ENCODE measurements at regions not wholly inside any gene's neighbourhood (a gene's known extent, or its start where the extent isn't known, plus 50 kb on each side); places are given as distances from the start of the nearest gene placed in this dataset.

DNA sequence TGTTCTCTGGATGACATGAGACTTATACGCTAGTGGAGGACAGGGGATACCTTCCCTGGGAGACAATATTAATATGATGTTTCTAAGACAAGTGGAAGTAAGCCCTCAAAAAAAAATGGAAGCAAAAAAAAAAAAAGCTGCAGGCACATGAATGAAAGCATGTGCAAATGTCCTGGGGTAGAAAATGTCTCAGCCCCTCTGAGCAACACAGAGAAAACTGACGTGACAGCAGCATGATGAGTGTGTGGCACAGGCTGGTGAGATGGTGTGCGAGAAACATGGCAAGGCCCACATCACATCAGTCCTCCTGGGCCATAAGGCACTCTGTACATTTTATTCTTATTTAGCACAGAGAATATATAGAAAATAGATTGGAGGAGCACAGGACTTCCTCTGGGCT is 254.7 kb upstream of the PFKP start:
- TF ChIP-seq, protein P1, sequence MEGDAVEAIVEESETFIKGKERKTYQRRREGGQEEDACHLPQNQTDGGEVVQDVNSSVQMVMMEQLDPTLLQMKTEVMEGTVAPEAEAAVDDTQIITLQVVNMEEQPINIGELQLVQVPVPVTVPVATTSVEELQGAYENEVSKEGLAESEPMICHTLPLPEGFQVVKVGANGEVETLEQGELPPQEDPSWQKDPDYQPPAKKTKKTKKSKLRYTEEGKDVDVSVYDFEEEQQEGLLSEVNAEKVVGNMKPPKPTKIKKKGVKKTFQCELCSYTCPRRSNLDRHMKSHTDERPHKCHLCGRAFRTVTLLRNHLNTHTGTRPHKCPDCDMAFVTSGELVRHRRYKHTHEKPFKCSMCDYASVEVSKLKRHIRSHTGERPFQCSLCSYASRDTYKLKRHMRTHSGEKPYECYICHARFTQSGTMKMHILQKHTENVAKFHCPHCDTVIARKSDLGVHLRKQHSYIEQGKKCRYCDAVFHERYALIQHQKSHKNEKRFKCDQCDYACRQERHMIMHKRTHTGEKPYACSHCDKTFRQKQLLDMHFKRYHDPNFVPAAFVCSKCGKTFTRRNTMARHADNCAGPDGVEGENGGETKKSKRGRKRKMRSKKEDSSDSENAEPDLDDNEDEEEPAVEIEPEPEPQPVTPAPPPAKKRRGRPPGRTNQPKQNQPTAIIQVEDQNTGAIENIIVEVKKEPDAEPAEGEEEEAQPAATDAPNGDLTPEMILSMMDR (IDR thresholded peaks at IDR 0.05), result no peak
- no peak for TF ChIP-seq EZH2 (IDR thresholded peaks at IDR 0.05; ENCODE audit: borderline replicate concordance, insufficient read depth, low read depth, low read length, poor library complexity, severe bottlenecking)

Measured in B cell (primary cell).